Testis (tissue), 2 donors: ENCODE measurements at regions not wholly inside any gene's neighbourhood (a gene's known extent, or its start where the extent isn't known, plus 50 kb on each side); places are given as distances from the start of the nearest gene placed in this dataset.

Experiments used
- DNase-seq: peaks from one replicate; pipeline ENCODE4 v3.0.0-alpha.2; 2019
- H3K27ac ChIP-seq, 2 donors: fragments of 200-600 bp; sonication (generic); one replicate each; pipeline ENCODE4 v1.5.1; 2019
- H3K27me3 ChIP-seq: fragments of 200-600 bp; sonication (generic); one replicate; pipeline ENCODE4 v1.5.1; 2019
- H3K36me3 ChIP-seq: fragments of 200-600 bp; sonication (generic); one replicate; pipeline ENCODE4 v1.5.1; 2017; ENCODE audit warnings: low read depth; ENCODE audit errors: missing control alignments
- H3K4me1 ChIP-seq: fragments of 200-600 bp; sonication (generic); one replicate; pipeline ENCODE4 v1.5.1; 2019
- H3K4me3 ChIP-seq, 2 donors: fragments of 200-600 bp; sonication (generic); one replicate each; pipeline ENCODE4 v1.5.1; 2017 to 2019
- H3K9me3 ChIP-seq: fragments of 200-600 bp; sonication (generic); one replicate; pipeline ENCODE4 v1.5.1; 2017
- CTCF ChIP-seq, 3 experiments: fragments of 450-650 bp in 2 of 3; fragments of 200-600 bp in 1 of 3; sonication (generic) in 1 of 3; IDR thresholded peaks; one replicate each; pipeline ENCODE4 v1.5.1; 2016 to 2019; ENCODE audit warnings: antibody characterized with exemption in 3 of 3, mild to moderate bottlenecking in 2 of 3, moderate library complexity in 1 of 3
- POLR2A ChIP-seq: fragments of 450-650 bp; IDR thresholded peaks from one replicate; pipeline ENCODE4 v1.6.1; 2017; ENCODE audit warnings: antibody characterized with exemption, mild to moderate bottlenecking, moderate library complexity
- WGBS, 2 donors: methylation state at CpG; one replicate each; pipeline ENCODE4 v1.1.5; 2018; 5-methylcytosine and 5-hydroxymethylcytosine counted together
- intact Hi-C: fragments of 100-400 bp; cut with DNase I; formaldehyde crosslinking; loops from one replicate; pipeline ENCODE4 v1.15.1; 2023; ENCODE audit warnings: low total_unique reads

GRCh38 chr2:138395565-138396306, 105.8 kb upstream of the SPOPL start:
- no peak for TF ChIP-seq POLR2A
- TF ChIP-seq CTCF (IDR thresholded peaks at IDR 0.05), result no peak
- Histone ChIP-seq H3K27me3 (no peaks in the 10 kb centered on the region), H3K9me3 (no peaks in the 10 kb centered on the region), H3K36me3 (no peaks in the 10 kb centered on the region), H3K27ac (no peak overlapping the region), H3K4me1 (no peaks in the 10 kb centered on the region), H3K4me3 (no peak overlapping the region)
- DNase-seq, result no peak
- WGBS, 2 donors, result 96% methylated on average over 2 of the region's 2 CpGs
- intact Hi-C loops, result no loop called here

- Histone ChIP-seq H3K27ac (no peak overlapping the region), H3K4me1 (no peaks in the 10 kb centered on the region), H3K36me3 (no peaks in the 10 kb centered on the region), H3K9me3 (no peaks in the 10 kb centered on the region), H3K27me3 (no peaks in the 10 kb centered on the region), H3K4me3 (no peak overlapping the region)
- intact Hi-C loops, result no loop called here
- DNase-seq, result no peak
- no peak for TF ChIP-seq CTCF (IDR thresholded peaks at IDR 0.05)
- no peak for TF ChIP-seq POLR2A
- 98% methylated on average over 3 of the region's 3 CpGs for WGBS, 2 donors
Observed at GRCh38 chr2:138396843-138397242, 104.7 kb upstream of the SPOPL start.

GRCh38 chr2:138403431-138403927, 98.1 kb upstream of the SPOPL start:
- 81 to 85% methylated on average over 5 of the region's 5 CpGs for WGBS, 2 donors
- no peaks in the 10 kb centered on the region for H3K27me3 ChIP-seq
- DNase-seq, result no peak
- intact Hi-C loops, result no loop called here
- H3K9me3 ChIP-seq, result no peaks in the 10 kb centered on the region
- H3K4me1 ChIP-seq, result no peaks in the 10 kb centered on the region
- TF ChIP-seq CTCF (IDR thresholded peaks at IDR 0.05), result no peak
- no peak for TF ChIP-seq POLR2A
- no peak overlapping the region for H3K27ac ChIP-seq
- no peaks in the 10 kb centered on the region for H3K36me3 ChIP-seq
- H3K4me3 ChIP-seq, result no peak overlapping the region

- Histone ChIP-seq H3K4me3 (no peak overlapping the region), H3K27ac (no peak overlapping the region), H3K27me3 (no peaks in the 10 kb centered on the region), H3K36me3 (no peaks in the 10 kb centered on the region), H3K9me3 (no peaks in the 10 kb centered on the region), H3K4me1 (no peaks in the 10 kb centered on the region)
- intact Hi-C loops, result no loop called here
- no peak for DNase-seq
- no peak for TF ChIP-seq CTCF (IDR thresholded peaks at IDR 0.05)
- no peak for TF ChIP-seq POLR2A
- WGBS, 2 donors, result 96 to 100% methylated on average over 1 of the region's 1 CpG
Observed at GRCh38 chr2:138414014-138414413, 87.6 kb upstream of the SPOPL start.

- Histone ChIP-seq H3K9me3 (no peaks in the 10 kb centered on the region), H3K36me3 (no peaks in the 10 kb centered on the region), H3K4me1 (no peaks in the 10 kb centered on the region), H3K27ac (no peak overlapping the region), H3K27me3 (no peaks in the 10 kb centered on the region), H3K4me3 (no peak overlapping the region)
- intact Hi-C loops, result no loop called here
- no peak for TF ChIP-seq POLR2A
- no peak for TF ChIP-seq CTCF (IDR thresholded peaks at IDR 0.05)
- DNase-seq, result no peak
- WGBS, 2 donors, result 53 to 56% methylated on average over 5 of the region's 5 CpGs
Observed at GRCh38 chr2:138415985-138416384, 85.6 kb upstream of the SPOPL start.
